Activated T-cell treated with anti-CD3 and anti-CD28 coated beads for 48 hours (primary cell): ENCODE measurements at regions not wholly inside any gene's neighbourhood (a gene's known extent, or its start where the extent isn't known, plus 50 kb on each side); places are given as distances from the start of the nearest gene placed in this dataset.

Experiments
- DNase-seq: peaks from one replicate; pipeline ENCODE4 v3.0.0-alpha.2; 2020; ENCODE audit warnings: low read depth

DNA sequence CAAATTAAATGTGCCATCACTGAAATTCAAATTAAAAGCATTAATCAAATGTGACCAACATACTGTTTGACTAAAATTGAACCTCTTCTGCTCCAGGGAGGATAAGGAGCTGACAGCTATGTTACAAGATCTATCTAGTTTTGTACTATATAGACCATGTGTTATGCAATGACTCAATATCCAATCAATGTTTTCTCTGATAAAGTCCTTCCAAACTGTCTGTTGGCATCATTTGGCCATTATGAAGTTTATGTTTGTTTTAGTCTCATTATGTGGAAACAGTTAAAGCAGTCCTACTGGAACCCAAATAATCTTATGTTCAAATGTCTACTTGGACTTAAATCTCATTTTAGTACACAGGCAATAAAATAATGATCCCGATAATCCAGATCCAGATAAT is 267.0 kb upstream of the THBS1 start:
- no peak for DNase-seq

DNA sequence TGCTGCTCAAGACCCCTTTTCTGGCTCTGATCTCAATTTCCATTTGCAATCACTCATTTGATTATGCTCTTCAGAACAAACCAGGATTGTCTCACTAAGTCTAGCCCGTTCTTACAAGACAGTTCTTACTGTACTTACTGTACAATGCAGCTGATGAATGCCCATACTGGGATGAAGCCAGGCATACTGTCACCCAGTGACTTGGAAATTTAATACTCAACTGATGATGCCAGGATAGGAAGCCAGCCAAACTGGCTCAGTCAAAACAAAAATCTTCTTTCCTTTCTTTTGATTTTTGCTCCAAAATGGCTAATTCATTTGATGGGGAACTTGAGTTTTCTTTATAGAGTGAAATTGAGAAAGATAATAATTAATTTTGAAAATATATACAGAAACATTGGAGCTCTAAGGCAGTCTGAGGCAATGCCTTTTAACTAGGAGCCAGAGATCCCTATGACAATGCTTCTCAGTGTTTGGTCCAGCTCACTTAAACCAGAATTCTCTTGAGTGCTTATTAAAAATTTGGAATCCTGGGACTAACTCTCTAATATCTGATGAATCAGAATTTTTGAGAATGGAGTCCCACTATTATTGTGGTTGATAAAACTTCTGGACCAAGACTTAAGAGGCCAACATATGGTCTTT is 265.6 kb upstream of the THBS1 start:
- no peak for DNase-seq

DNA sequence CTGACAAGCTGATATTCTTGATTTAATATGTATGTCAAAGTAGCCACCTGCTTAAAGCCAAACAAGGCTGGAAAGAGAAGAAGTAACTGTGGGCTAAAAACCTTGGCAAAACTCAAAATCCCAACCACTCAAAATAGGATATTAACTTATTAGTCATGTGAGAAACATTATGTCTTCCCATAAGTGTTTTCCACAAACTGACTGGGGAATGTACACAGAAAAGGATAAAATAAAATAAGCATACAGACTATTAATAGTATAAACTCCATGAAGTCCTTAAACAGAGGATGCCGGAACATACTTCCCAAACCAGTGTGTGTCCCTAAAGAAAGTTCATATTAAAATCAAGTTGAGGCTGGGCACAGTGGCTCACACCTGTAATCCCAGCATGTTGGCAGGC is 263.7 kb upstream of the THBS1 start:
- no peak for DNase-seq

DNA sequence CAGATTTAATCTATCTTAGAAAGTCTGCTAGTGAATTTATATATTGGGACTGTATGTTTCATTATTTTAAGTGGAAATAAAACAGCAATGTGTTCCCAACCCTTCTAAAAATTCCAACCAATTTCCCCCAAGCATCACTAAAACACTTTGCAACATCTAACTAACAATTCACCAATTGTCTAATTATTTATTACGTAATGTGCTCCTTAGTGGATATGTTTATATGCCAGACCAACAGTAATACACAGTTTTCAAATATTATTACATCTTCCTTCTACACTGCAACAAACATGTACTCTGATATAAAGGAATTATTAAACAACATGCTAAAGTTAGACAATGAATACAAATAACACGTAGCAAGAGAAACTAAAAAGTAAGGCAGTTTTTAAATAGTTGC is 262.6 kb upstream of the THBS1 start:
- DNase-seq = no peak

DNA sequence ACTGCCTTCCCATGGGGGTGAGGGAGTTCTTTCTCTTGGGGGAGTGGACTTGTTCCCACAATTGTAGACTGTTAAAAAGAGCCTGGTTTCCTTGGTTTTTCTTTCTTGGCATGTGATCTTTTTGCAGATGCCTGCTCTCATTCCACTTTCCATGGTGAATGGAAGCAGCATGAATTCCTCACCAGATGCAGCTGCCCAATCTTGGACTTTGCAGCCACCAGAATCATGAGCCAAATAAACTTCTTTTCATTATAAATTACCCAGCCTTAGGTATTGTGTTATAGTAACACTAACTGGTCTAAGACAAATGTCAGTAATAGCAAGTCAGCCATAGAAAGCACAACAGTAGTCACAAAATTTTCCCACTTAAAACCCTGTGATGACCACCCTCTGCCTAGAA is 260.5 kb upstream of the THBS1 start:
- DNase-seq = no peak

DNA sequence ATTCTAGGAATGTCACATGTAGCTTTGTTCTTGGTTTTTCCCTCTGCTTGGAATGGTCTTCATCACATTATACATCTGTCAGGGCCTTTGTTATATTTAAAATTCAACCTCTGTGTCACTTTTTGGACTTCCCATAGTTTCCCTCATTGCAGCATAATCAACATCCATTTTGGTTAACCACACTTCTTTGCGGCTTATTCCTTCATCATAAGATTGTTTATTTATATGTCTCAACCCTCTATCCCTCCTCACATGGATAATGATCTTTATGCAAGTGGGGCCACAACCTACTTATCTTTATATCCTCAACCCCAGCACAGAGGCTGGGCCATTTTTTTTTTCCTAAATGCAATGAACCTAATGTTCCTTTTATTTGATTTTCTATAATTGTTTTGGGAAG is 260.0 kb upstream of the THBS1 start:
- no peak for DNase-seq

DNA sequence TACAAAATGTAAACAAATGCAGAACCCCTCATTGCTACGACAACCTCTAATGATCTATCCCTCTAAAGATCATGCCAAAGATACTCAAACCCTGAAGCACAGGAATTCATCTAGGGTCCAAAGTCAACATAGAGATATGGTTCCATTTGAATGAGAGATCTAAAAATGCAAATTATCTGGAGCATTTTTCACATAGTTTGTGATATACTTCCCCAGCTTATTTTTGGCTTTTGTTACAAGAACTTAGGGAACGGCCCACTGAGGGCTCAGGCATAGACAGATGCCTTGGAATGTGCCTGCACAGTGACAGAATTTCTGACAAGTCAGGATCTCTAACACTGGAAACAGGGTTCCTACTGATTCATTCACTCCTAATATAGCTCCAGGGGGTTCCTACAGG is 258.9 kb upstream of the THBS1 start:
- DNase-seq = no peak

GRCh38 chr15:39323157-39323556 is 257.7 kb upstream of the THBS1 start:
- DNase-seq = no peak

- DNase-seq = no peak
Measured at GRCh38 chr15:39323706-39324105, 257.2 kb upstream of the THBS1 start.

GRCh38 chr15:39326306-39326975 is 254.4 kb upstream of the THBS1 start:
- DNase-seq = no peak

DNA sequence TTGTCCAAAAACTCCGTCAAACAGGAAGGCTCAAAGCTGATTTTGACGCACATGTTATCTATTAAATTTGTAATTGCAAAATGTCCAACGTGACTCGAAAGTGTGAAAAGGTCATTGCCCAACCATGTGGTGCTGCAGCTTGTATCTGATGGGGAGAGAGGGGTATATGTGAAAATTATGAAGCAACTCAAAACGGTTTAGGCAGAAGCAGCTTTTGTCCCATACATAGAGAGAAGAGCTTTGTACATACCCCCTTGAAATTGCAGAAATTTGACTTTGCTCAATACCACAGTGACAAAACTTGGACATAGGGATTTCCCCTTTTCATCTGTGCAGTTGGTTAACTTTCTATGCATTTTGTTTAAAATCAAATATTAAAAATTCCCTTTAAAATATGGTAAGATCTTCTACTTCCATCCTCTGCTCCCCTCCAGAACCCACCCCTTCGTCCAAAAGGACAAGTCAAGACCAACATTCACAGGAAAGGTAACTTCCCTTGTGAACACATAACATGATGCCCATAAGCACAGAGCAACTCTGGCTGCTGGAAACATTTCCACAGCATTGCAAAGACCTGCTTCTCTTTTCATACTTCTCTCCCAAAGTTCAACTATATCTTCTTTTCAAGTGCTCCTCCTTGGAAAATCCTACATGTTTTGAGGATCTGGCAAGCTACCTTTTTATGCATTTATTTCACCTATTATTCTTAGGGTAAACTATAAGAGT is 253.7 kb upstream of the THBS1 start:
- DNase-seq = no peak

- no peak for DNase-seq
Measured at GRCh38 chr15:39330061-39330460, 250.8 kb upstream of the THBS1 start.

DNA sequence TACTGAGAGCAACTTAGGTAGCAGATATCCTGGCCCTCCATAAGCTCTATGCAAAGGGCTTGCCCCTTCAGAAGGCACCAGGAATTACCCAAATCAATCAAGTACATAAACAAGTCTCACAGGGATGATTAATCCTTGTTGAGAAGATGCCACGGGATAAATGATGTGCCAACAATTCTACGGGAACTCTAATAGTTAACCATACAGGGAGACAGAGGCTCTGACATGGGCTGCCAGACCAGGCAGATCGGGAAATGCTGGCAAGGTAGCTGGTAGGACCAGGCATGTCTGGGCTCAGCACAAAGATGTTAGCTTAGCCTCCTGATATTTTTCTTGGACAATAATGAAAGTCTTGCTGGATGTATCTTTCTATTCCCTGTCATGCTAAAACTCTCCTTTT is 249.3 kb upstream of the THBS1 start:
- DNase-seq = no peak

- no peak for DNase-seq
Measured at GRCh38 chr15:39332846-39333245, 248.0 kb upstream of the THBS1 start.

DNA sequence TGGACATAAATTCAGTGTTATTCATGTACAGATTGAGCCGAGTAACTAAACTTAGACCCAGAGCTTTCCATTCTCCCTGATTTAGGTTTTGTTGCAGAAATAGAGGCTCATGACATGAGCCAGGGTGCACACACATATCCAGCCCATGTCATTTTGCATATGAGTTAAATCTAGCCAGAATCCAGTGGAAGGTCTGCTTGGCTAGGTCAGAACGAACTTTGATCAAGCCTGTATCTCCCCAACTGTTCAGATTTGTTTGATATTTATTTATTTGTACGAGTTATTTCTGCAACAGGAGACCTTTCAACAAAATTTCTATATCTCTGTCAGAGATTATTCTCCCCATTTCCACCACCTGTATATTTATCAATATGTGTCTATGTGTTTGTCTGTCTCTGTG is 247.5 kb upstream of the THBS1 start:
- DNase-seq = no peak

DNA sequence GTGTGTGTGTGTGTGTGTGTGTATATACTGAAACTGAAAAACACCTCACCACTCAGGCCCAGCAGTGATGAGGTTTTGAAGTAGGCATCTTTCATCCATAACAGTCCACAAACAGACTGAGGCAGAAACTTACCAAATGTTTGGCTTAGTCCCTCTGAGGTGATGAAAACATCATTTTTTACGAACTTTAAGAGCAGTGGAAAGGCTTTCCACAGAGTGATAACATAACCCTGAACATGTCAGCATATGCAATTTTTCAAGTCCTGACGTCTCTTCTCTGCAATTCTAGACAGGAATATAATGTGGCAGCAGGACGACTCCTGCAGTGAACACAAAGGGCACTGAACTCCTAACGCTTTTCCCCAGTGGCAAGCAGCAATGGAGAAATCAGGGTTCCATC is 247.0 kb upstream of the THBS1 start:
- DNase-seq = no peak

DNA sequence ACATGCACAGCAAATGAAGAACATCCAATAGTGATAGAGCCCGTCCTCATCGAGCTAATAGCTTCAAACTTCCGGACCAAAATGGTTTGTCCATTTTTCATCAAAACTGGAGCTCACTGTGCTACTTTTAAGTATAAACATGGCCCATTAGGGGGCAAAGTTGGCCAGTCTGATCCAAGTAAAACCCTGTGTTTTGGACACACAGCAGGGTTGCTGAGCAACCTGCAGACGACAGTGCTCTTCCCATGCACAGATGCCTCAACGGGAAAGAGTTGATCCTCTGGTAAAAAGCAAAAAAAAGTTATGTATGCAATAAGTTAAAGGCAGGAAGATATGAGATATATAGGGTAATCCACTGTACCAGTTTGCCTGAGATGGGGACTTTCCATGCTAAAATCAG is 244.0 kb upstream of the THBS1 start:
- no peak for DNase-seq

GRCh38 chr15:39338251-39338650 is 242.6 kb upstream of the THBS1 start:
- DNase-seq = no peak

DNA sequence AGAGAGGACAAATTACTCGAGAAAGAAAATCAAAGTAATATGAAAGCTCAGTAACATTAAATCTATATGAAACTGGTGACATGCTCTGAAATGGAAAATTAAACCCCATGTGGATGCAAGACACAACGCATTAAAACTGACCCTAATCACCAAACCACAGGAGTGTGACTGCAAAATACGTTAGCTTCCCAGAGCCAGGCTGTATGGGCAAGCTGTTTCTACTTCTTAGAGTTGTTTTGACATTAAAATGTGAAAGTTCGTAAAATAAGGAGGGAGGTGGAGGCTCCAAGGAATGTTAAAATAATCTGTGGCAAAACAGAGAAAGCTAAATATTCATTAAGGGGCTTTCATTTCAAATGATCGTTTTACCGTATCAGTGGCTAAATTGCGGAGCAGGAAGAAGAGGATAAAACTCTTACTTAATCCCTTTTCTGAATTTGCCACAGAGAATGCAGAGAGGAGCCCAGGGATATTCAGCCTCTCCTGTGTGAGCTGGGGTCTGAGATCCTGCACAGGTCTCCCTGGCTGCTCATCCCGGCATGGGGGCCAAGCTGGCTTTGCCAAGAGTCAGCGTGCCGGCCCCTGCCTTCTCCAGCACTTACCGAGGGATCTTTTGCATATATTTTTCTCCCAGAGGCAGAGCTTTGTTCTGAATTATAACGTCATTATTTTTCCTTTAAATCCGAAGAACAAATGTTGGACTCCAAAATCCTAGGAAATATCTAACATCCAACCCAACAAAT is 239.8 kb upstream of the THBS1 start:
- no peak for DNase-seq

DNA sequence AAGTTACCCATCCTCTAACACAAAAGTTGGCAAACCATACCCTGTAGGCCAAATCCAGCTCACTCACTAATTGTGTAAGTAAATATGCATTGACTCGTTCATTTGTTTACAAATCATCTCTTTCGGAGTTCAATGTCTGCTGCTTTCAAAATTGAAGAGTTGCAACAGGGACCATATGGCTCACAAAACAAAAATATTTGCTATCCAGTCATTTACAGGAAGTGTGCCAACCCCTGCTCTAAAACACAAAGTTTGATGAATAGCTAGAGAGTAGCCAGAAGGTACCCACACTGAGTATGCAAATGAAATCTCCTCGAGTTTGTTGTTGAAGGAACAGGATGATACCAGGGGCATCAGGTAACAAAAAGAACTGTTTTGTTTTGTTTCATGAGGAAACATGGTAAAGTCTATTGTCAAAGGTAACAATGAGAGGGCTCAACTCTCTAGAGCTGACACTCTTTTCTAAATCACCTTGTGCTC is 236.2 kb upstream of the THBS1 start:
- no peak for DNase-seq

DNA sequence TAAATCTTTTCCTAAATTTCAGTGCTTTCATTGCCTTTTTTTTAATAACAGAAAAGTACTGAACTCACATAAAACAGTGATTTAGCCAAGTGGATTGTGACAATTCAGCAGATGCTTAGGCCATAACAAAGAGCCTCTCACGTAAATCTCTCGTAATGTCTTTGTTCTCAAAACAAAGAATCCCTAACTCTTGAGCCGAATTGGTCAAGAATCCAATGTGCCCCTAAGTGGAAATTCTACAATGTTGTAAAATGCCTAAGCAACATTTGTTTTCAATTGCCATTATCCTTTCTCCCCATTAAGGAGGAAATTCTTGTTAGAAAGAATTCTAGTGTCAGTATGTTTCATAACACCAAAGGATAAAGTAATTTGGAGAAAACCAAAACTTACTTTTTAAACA is 235.7 kb upstream of the THBS1 start:
- no peak for DNase-seq

GRCh38 chr15:39347453-39347852 is 233.4 kb upstream of the THBS1 start:
- no peak for DNase-seq

GRCh38 chr15:39350785-39351184 is 230.1 kb upstream of the THBS1 start:
- no peak for DNase-seq
